ACC112 (cell line): ENCODE measurements at regions not wholly inside any gene's neighbourhood (a gene's known extent, or its start where the extent isn't known, plus 50 kb on each side); places are given as distances from the start of the nearest gene placed in this dataset.
"Not testable (repeated sequence)": the region's sequence is repeated elsewhere in the genome, so short reads cannot be mapped to it uniquely, and the experiment has no call there.

Experiments used
- H2AFZ ChIP-seq: fragments of 200-600 bp; sonication (generic); one replicate; pipeline ENCODE4 v1.6.0; 2017; ENCODE audit warnings: antibody characterized with exemption, low read length; ENCODE audit not compliant: unreplicated experiment
- H3K27ac ChIP-seq: fragments of 200-600 bp; sonication (generic); 2 replicates; pipeline ENCODE4 v1.5.1; 2014; ENCODE audit warnings: low read depth, mild to moderate bottlenecking, antibody characterized with exemption, low read length, moderate library complexity
- H3K27me3 ChIP-seq: fragments of 200-600 bp; sonication (generic); 2 replicates; pipeline ENCODE4 v1.6.1; 2014; ENCODE audit warnings: mild to moderate bottlenecking, antibody characterized with exemption, low read length, moderate library complexity, mixed read lengths; ENCODE audit not compliant: insufficient read depth
- H3K36me3 ChIP-seq: fragments of 200-600 bp; sonication (generic); 2 replicates; pipeline ENCODE4 v1.6.1; 2016; ENCODE audit warnings: mild to moderate bottlenecking, antibody characterized with exemption, low read length, moderate library complexity, mixed read lengths; ENCODE audit not compliant: insufficient read depth
- H3K4me1 ChIP-seq: fragments of 200-600 bp; sonication (generic); one replicate; pipeline ENCODE4 v1.6.1; 2016; ENCODE audit warnings: low read length, mixed read lengths; ENCODE audit not compliant: insufficient read depth, unreplicated experiment, control insufficient read depth
- H3K4me3 ChIP-seq: fragments of 200-600 bp; sonication (generic); 2 replicates; pipeline ENCODE4 v1.5.1; 2014; ENCODE audit warnings: mild to moderate bottlenecking, low read depth, low read length
- H3K79me2 ChIP-seq: fragments of 200-600 bp; sonication (generic); one replicate; pipeline ENCODE4 v1.6.0; 2016; ENCODE audit warnings: low read length; ENCODE audit not compliant: control insufficient read depth, unreplicated experiment, insufficient read depth

- no peak overlapping the region for H2AFZ ChIP-seq
- no peaks in the 10 kb centered on the region for H3K27me3 ChIP-seq
- no peak overlapping the region for H3K27ac ChIP-seq
- no peaks in the 10 kb centered on the region for H3K36me3 ChIP-seq
- H3K4me3 ChIP-seq: no peak overlapping the region
- H3K4me1 ChIP-seq: peaks cover 33% of the 10 kb centered on the region
- no peaks in the 10 kb centered on the region for H3K79me2 ChIP-seq
These were observed 102.9 kb downstream of the ADAMTS15 start for GRCh38 chr11:130551388-130551787.

GRCh38 chr11:130553306-130553705 lies 104.9 kb downstream of the ADAMTS15 start:
- Histone ChIP-seq H3K79me2 (no peaks in the 10 kb centered on the region), H3K4me1 (peaks cover 30% of the 10 kb centered on the region), H3K36me3 (no peaks in the 10 kb centered on the region), H3K4me3 (no peak overlapping the region), H3K27me3 (no peaks in the 10 kb centered on the region), H3K27ac (no peak overlapping the region), H2AFZ (no peak overlapping the region)

- H3K36me3 ChIP-seq: no peaks in the 10 kb centered on the region
- no peaks in the 10 kb centered on the region for H3K27me3 ChIP-seq
- H3K4me3 ChIP-seq: no peak overlapping the region
- no peak overlapping the region for H3K27ac ChIP-seq
- no peak overlapping the region for H2AFZ ChIP-seq
- H3K4me1 ChIP-seq: peaks cover 19% of the 10 kb centered on the region
- no peaks in the 10 kb centered on the region for H3K79me2 ChIP-seq
These were observed 106.0 kb downstream of the ADAMTS15 start for GRCh38 chr11:130554241-130555055.

GRCh38 chr11:130555251-130555841 lies 106.9 kb downstream of the ADAMTS15 start:
- H3K4me3 ChIP-seq: no peak overlapping the region
- H3K27me3 ChIP-seq: no peaks in the 10 kb centered on the region
- H3K79me2 ChIP-seq: no peaks in the 10 kb centered on the region
- H3K4me1 ChIP-seq: peaks cover 16% of the 10 kb centered on the region
- H3K27ac ChIP-seq: no peak overlapping the region
- H2AFZ ChIP-seq: no peak overlapping the region
- no peaks in the 10 kb centered on the region for H3K36me3 ChIP-seq

- Histone ChIP-seq H3K4me3 (no peak overlapping the region), H3K36me3 (no peaks in the 10 kb centered on the region), H3K4me1 (peaks cover 8% of the 10 kb centered on the region), H3K27me3 (no peaks in the 10 kb centered on the region), H3K27ac (no peak overlapping the region), H3K79me2 (no peaks in the 10 kb centered on the region), H2AFZ (no peak overlapping the region)
These were observed 111.7 kb downstream of the ADAMTS15 start for GRCh38 chr11:130560000-130560780.

GRCh38 chr11:130560781-130561109 lies 112.3 kb downstream of the ADAMTS15 start:
- peaks cover 7% of the 10 kb centered on the region for H3K4me1 ChIP-seq
- no peak overlapping the region for H2AFZ ChIP-seq
- no peaks in the 10 kb centered on the region for H3K27me3 ChIP-seq
- H3K4me3 ChIP-seq: no peak overlapping the region
- H3K27ac ChIP-seq: no peak overlapping the region
- H3K79me2 ChIP-seq: no peaks in the 10 kb centered on the region
- no peaks in the 10 kb centered on the region for H3K36me3 ChIP-seq

- Histone ChIP-seq H3K27me3 (no peaks in the 10 kb centered on the region), H3K4me3 (no peak overlapping the region), H3K4me1 (peaks cover 7% of the 10 kb centered on the region), H3K36me3 (no peaks in the 10 kb centered on the region), H2AFZ (no peak overlapping the region), H3K79me2 (no peaks in the 10 kb centered on the region), H3K27ac (no peak overlapping the region)
These were observed 113.0 kb downstream of the ADAMTS15 start for GRCh38 chr11:130561441-130561881.

GRCh38 chr11:130562549-130562948 lies 114.1 kb downstream of the ADAMTS15 start:
- H3K4me1 ChIP-seq: peaks cover 7% of the 10 kb centered on the region
- H3K27me3 ChIP-seq: no peaks in the 10 kb centered on the region
- H3K79me2 ChIP-seq: no peaks in the 10 kb centered on the region
- H2AFZ ChIP-seq: no peak overlapping the region
- no peaks in the 10 kb centered on the region for H3K36me3 ChIP-seq
- no peak overlapping the region for H3K4me3 ChIP-seq
- H3K27ac ChIP-seq: no peak overlapping the region

- not testable (repeated sequence) for H3K27me3 ChIP-seq, H3K79me2 ChIP-seq, H3K4me1 ChIP-seq, H3K36me3 ChIP-seq, H3K4me3 ChIP-seq, H2AFZ ChIP-seq, H3K27ac ChIP-seq
These were observed 117.9 kb downstream of the ADAMTS15 start for GRCh38 chr11:130566360-130566759.

GRCh38 chr11:130571519-130571918 lies 123.1 kb downstream of the ADAMTS15 start:
- H3K27ac ChIP-seq: no peak overlapping the region
- no peaks in the 10 kb centered on the region for H3K4me1 ChIP-seq
- H3K79me2 ChIP-seq: no peaks in the 10 kb centered on the region
- no peak overlapping the region for H3K4me3 ChIP-seq
- no peaks in the 10 kb centered on the region for H3K27me3 ChIP-seq
- H3K36me3 ChIP-seq: no peaks in the 10 kb centered on the region
- no peak overlapping the region for H2AFZ ChIP-seq
